Stomach (tissue), 4 donors: ENCODE measurements at regions not wholly inside any gene's neighbourhood (a gene's known extent, or its start where the extent isn't known, plus 50 kb on each side); places are given as distances from the start of the nearest gene placed in this dataset.

Source experiments
- CTCF ChIP-seq, 7 experiments: fragments of 450-650 bp in 4 of 7; fragments of 200-600 bp in 3 of 7; sonication (generic) in 3 of 7; IDR thresholded peaks; one replicate each; pipeline ENCODE4 v1.5.1; 2016 to 2019; ENCODE audit warnings: antibody characterized with exemption in 7 of 7, control low read depth in 2 of 7, mild to moderate bottlenecking in 1 of 7
- EP300 ChIP-seq: sonication (generic); formaldehyde crosslinking; IDR thresholded peaks from one replicate; pipeline ENCODE4 v1.6.1; 2017; ENCODE audit warnings: antibody characterized with exemption
- POLR2A ChIP-seq, 4 donors: fragments of 450-650 bp; IDR thresholded peaks; one replicate each; pipeline ENCODE4 v1.6.1; 2016; ENCODE audit warnings: antibody characterized with exemption in 4 of 4, control low read depth in 2 of 4, mild to moderate bottlenecking in 1 of 4, moderate library complexity in 1 of 4
- POLR2AphosphoS5 ChIP-seq, 3 donors: sonication (generic); formaldehyde crosslinking; IDR thresholded peaks; one replicate each; pipeline ENCODE4 v1.6.1; 2016; ENCODE audit warnings: antibody characterized with exemption in 3 of 3

- TF ChIP-seq CTCF (IDR thresholded peaks at IDR 0.05) (no peak), POLR2A (IDR thresholded peaks at IDR 0.05) (no peak), POLR2AphosphoS5 (IDR thresholded peaks at IDR 0.05) (no peak), EP300 (no peak)
Measured at GRCh38 chr11:116648247-116649174, 124.3 kb downstream of the BUD13 start.
